Neural progenitor cell (in vitro differentiated cells): ENCODE measurements at regions not wholly inside any gene's neighbourhood (a gene's known extent, or its start where the extent isn't known, plus 50 kb on each side); places are given as distances from the start of the nearest gene placed in this dataset.

ENCODE experiments used
- EZH2 ChIP-seq: fragments of 200-600 bp; sonication (generic); IDR thresholded peaks from 2 replicates; pipeline ENCODE4 v1.6.1; 2017; ENCODE audit warnings: antibody characterized with exemption, mild to moderate bottlenecking, moderate library complexity
- EZH2phosphoT487 ChIP-seq: fragments of 200-600 bp; sonication (generic); IDR thresholded peaks from 2 replicates; pipeline ENCODE4 v1.6.1; 2017; ENCODE audit warnings: antibody characterized with exemption
- TF ChIP-seq, protein P1 (sequence below): fragments of 200-600 bp; sonication (generic); IDR thresholded peaks from 2 replicates; pipeline ENCODE4 v1.5.1; 2017; ENCODE audit warnings: antibody characterized with exemption, mild to moderate bottlenecking

DNA sequence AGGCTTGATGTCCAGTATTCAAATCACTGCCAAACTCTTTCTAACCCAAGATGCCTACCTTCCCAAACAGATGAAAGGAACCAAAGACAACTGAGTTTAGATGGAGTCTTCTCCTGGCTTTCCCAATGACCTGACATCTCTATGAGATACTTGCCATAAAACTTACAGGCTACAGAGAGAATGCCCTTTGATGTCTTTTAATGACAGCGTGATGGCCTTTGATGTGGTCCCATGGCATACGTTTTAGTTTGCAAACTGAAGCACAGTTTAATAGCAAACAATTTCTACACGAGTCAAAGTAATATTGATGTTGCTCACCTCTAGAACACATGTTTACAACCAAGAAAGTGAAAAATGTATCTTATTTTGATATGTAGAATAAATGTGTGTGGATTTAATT lies 73.2 kb downstream of the ZIC4 start:
- TF ChIP-seq, protein P1, sequence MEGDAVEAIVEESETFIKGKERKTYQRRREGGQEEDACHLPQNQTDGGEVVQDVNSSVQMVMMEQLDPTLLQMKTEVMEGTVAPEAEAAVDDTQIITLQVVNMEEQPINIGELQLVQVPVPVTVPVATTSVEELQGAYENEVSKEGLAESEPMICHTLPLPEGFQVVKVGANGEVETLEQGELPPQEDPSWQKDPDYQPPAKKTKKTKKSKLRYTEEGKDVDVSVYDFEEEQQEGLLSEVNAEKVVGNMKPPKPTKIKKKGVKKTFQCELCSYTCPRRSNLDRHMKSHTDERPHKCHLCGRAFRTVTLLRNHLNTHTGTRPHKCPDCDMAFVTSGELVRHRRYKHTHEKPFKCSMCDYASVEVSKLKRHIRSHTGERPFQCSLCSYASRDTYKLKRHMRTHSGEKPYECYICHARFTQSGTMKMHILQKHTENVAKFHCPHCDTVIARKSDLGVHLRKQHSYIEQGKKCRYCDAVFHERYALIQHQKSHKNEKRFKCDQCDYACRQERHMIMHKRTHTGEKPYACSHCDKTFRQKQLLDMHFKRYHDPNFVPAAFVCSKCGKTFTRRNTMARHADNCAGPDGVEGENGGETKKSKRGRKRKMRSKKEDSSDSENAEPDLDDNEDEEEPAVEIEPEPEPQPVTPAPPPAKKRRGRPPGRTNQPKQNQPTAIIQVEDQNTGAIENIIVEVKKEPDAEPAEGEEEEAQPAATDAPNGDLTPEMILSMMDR = no peak
- TF ChIP-seq EZH2 (no peak), EZH2phosphoT487 (no peak)
